ENCODE measurements at regions not wholly inside any gene's neighbourhood (a gene's known extent, or its start where the extent isn't known, plus 50 kb on each side); places are given as distances from the start of the nearest gene placed in this dataset.
A peak's percentile ranks its signal among the peaks of the same experiment; 100 is the strongest.

DNA sequence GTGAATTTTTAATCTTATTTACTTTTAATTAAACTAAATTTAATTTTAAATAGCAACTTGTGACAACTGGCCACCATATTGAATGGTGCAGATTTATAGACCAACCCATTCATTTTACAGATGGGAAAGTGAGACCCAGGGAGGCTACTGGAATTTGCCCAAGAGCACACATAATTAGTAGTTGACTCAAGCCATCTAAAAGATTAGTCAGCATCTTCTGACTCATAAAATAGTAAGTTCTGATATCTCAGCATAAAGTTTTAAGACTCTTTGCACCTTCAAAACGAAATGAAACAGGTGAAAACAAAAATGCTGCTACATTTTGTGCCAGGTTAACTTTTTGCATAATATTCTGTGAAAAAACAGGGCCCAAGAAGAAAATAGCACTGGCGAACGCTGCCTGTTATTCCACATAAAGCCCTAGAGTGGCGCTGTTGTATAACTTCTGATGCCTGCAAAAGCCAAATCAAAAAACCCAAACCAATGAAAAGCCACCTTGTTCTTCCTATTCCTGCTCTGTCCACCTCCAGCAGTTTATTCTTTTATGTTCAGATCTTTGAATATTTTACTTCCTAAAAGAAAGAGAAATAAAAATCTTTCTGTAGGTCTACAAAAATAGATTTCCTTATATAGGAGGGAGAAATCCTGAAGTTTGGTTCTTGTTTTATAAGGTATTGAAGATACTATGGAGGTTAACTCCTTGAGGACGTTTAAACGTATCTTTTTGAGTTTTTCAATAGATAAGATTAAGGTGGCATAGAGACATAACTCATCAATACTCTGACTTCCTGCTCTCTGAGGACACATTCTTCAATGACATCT, 62.8 kb downstream of the OTOL1 start:
- Histone ChIP-seq H3K79me2 (no peaks in the 10 kb centered on the region), H3K36me3 (ENCODE audit: control insufficient read depth, insufficient read depth, low read length) (no peaks in the 10 kb centered on the region), H3K9ac (no peak overlapping the region), H3K27me3 (ENCODE audit: control insufficient read depth, insufficient read depth, low read length) (no peaks in the 10 kb centered on the region), H3K4me2 (ENCODE audit: low read length) (no peak overlapping the region), H2AFZ (no peak overlapping the region), H3K9me3 (ENCODE audit: control insufficient read depth, low read length) (no peaks in the 10 kb centered on the region), H3K27ac (no peak overlapping the region), H3K4me3 (ENCODE audit: low read depth, low read length) (no peak overlapping the region), H3K4me1 (no peaks in the 10 kb centered on the region)
- TF ChIP-seq, protein P1, sequence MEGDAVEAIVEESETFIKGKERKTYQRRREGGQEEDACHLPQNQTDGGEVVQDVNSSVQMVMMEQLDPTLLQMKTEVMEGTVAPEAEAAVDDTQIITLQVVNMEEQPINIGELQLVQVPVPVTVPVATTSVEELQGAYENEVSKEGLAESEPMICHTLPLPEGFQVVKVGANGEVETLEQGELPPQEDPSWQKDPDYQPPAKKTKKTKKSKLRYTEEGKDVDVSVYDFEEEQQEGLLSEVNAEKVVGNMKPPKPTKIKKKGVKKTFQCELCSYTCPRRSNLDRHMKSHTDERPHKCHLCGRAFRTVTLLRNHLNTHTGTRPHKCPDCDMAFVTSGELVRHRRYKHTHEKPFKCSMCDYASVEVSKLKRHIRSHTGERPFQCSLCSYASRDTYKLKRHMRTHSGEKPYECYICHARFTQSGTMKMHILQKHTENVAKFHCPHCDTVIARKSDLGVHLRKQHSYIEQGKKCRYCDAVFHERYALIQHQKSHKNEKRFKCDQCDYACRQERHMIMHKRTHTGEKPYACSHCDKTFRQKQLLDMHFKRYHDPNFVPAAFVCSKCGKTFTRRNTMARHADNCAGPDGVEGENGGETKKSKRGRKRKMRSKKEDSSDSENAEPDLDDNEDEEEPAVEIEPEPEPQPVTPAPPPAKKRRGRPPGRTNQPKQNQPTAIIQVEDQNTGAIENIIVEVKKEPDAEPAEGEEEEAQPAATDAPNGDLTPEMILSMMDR (IDR thresholded peaks at IDR 0.05) = no peak

DNA sequence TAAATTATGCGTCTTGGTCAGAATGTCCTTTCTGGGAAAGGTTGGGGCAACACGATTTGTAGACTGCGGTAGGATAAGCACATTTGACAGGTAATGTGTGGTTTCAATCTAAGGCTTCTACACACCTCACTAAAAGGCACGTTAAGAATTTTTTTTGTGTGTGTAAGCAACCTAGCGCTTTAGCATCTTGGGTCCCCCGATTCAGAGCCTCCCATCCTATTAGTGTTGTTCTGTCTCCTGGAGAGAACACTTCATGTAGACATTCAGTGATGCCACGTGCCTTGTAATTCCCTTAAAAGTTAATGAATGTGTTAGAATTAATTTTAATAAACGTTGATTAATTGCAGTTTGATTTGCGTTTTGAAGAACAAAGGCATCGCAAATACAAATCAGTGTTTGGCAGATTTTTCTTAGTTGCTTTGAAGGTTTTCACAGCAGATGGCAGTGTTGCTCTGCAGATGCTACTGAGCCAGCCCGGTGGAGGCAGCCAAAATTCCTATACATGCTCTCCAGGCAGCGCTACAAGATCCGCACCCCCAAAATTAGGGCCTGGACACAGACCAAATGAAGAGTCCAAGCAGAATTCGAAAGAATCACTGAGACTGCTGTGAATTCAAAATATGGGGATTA, 63.5 kb downstream of the OTOL1 start:
- no peaks in the 10 kb centered on the region for H3K36me3 ChIP-seq (ENCODE audit: control insufficient read depth, insufficient read depth, low read length)
- TF ChIP-seq, protein P1 (IDR thresholded peaks at IDR 0.05) = peak; percentile 5
- H2AFZ ChIP-seq = no peak overlapping the region
- no peak overlapping the region for H3K4me2 ChIP-seq (ENCODE audit: low read length)
- H3K27me3 ChIP-seq (ENCODE audit: control insufficient read depth, insufficient read depth, low read length) = no peaks in the 10 kb centered on the region
- no peak overlapping the region for H3K9ac ChIP-seq
- no peaks in the 10 kb centered on the region for H3K4me1 ChIP-seq
- H3K4me3 ChIP-seq (ENCODE audit: low read depth, low read length) = no peak overlapping the region
- no peak overlapping the region for H3K27ac ChIP-seq
- H3K9me3 ChIP-seq (ENCODE audit: control insufficient read depth, low read length) = no peaks in the 10 kb centered on the region
- H3K79me2 ChIP-seq = no peaks in the 10 kb centered on the region

DNA sequence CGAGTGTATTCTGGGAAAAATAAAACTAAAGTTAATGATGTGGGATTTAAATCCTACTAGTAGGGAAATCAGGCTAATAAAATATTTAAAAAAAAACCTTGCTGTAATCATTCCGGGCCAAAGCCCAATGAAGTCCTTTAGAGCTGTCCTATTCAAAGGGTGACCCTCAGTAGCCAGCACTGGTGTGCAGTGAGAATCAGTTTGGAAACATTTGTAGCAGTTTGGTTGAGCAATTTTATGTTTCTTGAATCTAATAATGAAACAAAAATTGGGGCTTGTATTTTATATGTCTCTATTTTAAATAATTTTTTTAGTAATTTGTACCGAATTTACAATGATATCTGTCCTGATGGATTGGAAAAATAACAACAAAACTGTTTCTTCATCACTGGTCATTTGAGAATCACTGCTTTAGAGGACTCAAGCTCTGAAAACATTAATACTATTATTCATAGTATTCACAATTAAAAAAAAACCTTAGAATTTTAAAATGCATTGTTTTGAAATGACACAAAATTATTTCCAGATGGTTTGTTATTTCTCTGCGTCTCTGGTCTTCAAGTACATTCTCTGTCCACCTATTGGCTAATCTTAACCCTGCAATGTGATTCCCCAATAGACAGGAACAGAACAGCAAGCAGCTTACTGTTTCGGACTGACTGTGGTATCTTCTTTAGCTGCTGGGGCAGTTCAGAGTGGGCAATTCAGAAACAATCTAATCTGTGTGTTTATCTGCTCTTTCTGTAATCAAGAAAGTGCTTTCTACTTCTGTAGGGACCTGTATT, 71.2 kb downstream of the OTOL1 start:
- Histone ChIP-seq H3K36me3 (ENCODE audit: control insufficient read depth, insufficient read depth, low read length) (no peaks in the 10 kb centered on the region), H3K27me3 (ENCODE audit: control insufficient read depth, insufficient read depth, low read length) (no peaks in the 10 kb centered on the region), H3K4me2 (ENCODE audit: low read length) (no peak overlapping the region), H3K9ac (no peak overlapping the region), H3K4me3 (ENCODE audit: low read depth, low read length) (no peak overlapping the region), H3K9me3 (ENCODE audit: control insufficient read depth, low read length) (no peaks in the 10 kb centered on the region), H3K4me1 (no peaks in the 10 kb centered on the region), H2AFZ (no peak overlapping the region), H3K27ac (no peak overlapping the region), H3K79me2 (no peaks in the 10 kb centered on the region)
- TF ChIP-seq, protein P1 (IDR thresholded peaks at IDR 0.05) = no peak

DNA sequence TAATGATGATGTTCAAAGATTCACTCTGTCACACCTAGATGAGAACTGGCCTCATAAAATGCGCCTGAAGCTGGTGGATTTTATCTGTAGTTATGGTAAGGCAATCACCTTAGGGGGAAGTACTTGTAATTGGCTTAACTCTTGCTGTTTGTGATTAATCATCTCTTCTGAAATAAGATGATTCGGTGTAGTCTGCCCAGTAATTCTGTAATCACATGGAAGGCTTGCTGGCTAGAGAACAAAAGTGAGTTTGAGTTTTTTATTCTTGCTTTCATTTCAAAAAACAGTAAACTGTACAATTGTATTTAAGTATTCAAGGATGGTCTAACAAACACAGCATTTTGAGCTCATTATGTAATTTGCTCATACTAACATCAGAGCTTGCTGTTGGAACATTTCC, 72.1 kb downstream of the OTOL1 start:
- no peak overlapping the region for H3K27ac ChIP-seq
- H3K4me3 ChIP-seq (ENCODE audit: low read depth, low read length) = no peak overlapping the region
- no peaks in the 10 kb centered on the region for H3K4me1 ChIP-seq
- no peak overlapping the region for H3K9ac ChIP-seq
- H3K27me3 ChIP-seq (ENCODE audit: control insufficient read depth, insufficient read depth, low read length) = no peaks in the 10 kb centered on the region
- TF ChIP-seq, protein P1 (IDR thresholded peaks at IDR 0.05) = no peak
- no peaks in the 10 kb centered on the region for H3K79me2 ChIP-seq
- no peak overlapping the region for H2AFZ ChIP-seq
- H3K4me2 ChIP-seq (ENCODE audit: low read length) = no peak overlapping the region
- H3K36me3 ChIP-seq (ENCODE audit: control insufficient read depth, insufficient read depth, low read length) = no peaks in the 10 kb centered on the region
- H3K9me3 ChIP-seq (ENCODE audit: control insufficient read depth, low read length) = no peaks in the 10 kb centered on the region

Measured in parathyroid adenoma (tissue), 2 donors.